ENCODE measurements at regions not wholly inside any gene's neighbourhood (a gene's known extent, or its start where the extent isn't known, plus 50 kb on each side); places are given as distances from the start of the nearest gene placed in this dataset.

- DNase-seq: no peak
- intact Hi-C loops (cut with DNase I): no loop called here
Observed at GRCh38 chr13:76758738-76759137, 127.5 kb downstream of the KCTD12 start.

- DNase-seq: no peak
- intact Hi-C loops (cut with DNase I): no loop called here
Observed at GRCh38 chr13:76758257-76758656, 127.9 kb downstream of the KCTD12 start.

GRCh38 chr13:76756451-76756850 lies 129.8 kb downstream of the KCTD12 start:
- intact Hi-C loops (cut with DNase I): no loop called here

GRCh38 chr13:76754414-76754813 lies 131.8 kb downstream of the KCTD12 start:
- intact Hi-C loops (cut with DNase I): no loop called here
- DNase-seq: peak in 2 of 42 donors; percentile 5 to 11

More at GRCh38 chr13:76756451-76756850, 129.8 kb downstream of the KCTD12 start:
- DNase-seq: no peak

GRCh38 chr13:76751278-76751677 lies 134.9 kb downstream of the KCTD12 start:
- DNase-seq: no peak

GRCh38 chr13:76750126-76750525 lies 136.1 kb downstream of the KCTD12 start:
- intact Hi-C loops (cut with DNase I): no loop called here
- DNase-seq: no peak

More at GRCh38 chr13:76751278-76751677, 134.9 kb downstream of the KCTD12 start:
- intact Hi-C loops (cut with DNase I): no loop called here

- intact Hi-C loops (cut with DNase I): no loop called here
- DNase-seq: peak in 1 of 42 donors; percentile 9
Observed at GRCh38 chr13:76745261-76746200, 140.7 kb downstream of the KCTD12 start.

GRCh38 chr13:76741624-76742023 lies 144.6 kb downstream of the KCTD12 start:
- intact Hi-C loops (cut with DNase I): no loop called here
- no peak for DNase-seq

GRCh38 chr13:76741046-76741445 lies 145.2 kb downstream of the KCTD12 start:
- intact Hi-C loops (cut with DNase I): no loop called here
- no peak for DNase-seq

- intact Hi-C loops (cut with DNase I): no loop called here
- DNase-seq: no peak
Observed at GRCh38 chr13:76738616-76739015, 147.6 kb downstream of the KCTD12 start.

GRCh38 chr13:76737526-76737925 lies 148.7 kb downstream of the KCTD12 start:
- intact Hi-C loops (cut with DNase I): no loop called here
- DNase-seq: no peak

GRCh38 chr13:76735641-76736040 lies 150.6 kb downstream of the KCTD12 start:
- intact Hi-C loops (cut with DNase I): no loop called here

GRCh38 chr13:76733671-76734070 lies 152.5 kb downstream of the KCTD12 start:
- intact Hi-C loops (cut with DNase I): no loop called here

More at GRCh38 chr13:76735641-76736040, 150.6 kb downstream of the KCTD12 start:
- DNase-seq: no peak

GRCh38 chr13:76732367-76732766 lies 153.8 kb downstream of the KCTD12 start:
- intact Hi-C loops (cut with DNase I): no loop called here
- no peak for DNase-seq

More at GRCh38 chr13:76733671-76734070, 152.5 kb downstream of the KCTD12 start:
- DNase-seq: no peak

GRCh38 chr13:76730220-76730619 lies 156.0 kb downstream of the KCTD12 start:
- intact Hi-C loops (cut with DNase I): no loop called here
- no peak for DNase-seq

GRCh38 chr13:76729691-76730090 lies 156.5 kb downstream of the KCTD12 start:
- intact Hi-C loops (cut with DNase I): no loop called here
- DNase-seq: no peak

- intact Hi-C loops (cut with DNase I): no loop called here
- no peak for DNase-seq
Observed at GRCh38 chr13:76725896-76726295, 160.3 kb downstream of the KCTD12 start.

GRCh38 chr13:76725211-76725610 lies 161.0 kb downstream of the KCTD12 start:
- no peak for DNase-seq
- intact Hi-C loops (cut with DNase I): no loop called here

GRCh38 chr13:76724421-76724820 lies 161.8 kb downstream of the KCTD12 start:
- intact Hi-C loops (cut with DNase I): no loop called here
- no peak for DNase-seq

- intact Hi-C loops (cut with DNase I): no loop called here
- peak in 26 of 42 donors; percentile 2 to 47 (median 24) for DNase-seq
Observed at GRCh38 chr13:76723551-76724232, 162.5 kb downstream of the KCTD12 start.

Data from head of caudate nucleus (tissue), 42 donors.